ENCODE measurements at regions not wholly inside any gene's neighbourhood (a gene's known extent, or its start where the extent isn't known, plus 50 kb on each side); places are given as distances from the start of the nearest gene placed in this dataset.

GRCh38 chr2:156691014-156691413, 254.8 kb downstream of the GPD2 start (continued):
- TF ChIP-seq ZNF462 (CRISPR knock-in tag; IDR thresholded peaks at IDR 0.05) (no peak), ZNF114 (CRISPR knock-in tag; IDR thresholded peaks at IDR 0.05) (no peak), CTCF (conservative IDR thresholded peaks at IDR 0.05; ENCODE audit: low read depth in 2 of 2) (no peak), ETS1 (IDR thresholded peaks at IDR 0.05) (no peak), NANOG (IDR thresholded peaks at IDR 0.05; ENCODE audit: borderline replicate concordance) (no peak), STAT1 (IDR thresholded peaks at IDR 0.05; ENCODE audit: unreplicated experiment) (no peak), CREB1 (CRISPR knock-in tag; IDR thresholded peaks at IDR 0.05; ENCODE audit: low read depth) (no peak), EZH2 (IDR thresholded peaks at IDR 0.05; ENCODE audit: low read depth, unreplicated experiment) (no peak)
